Subcutaneous abdominal adipose tissue (tissue), 5 donors: ENCODE measurements at regions not wholly inside any gene's neighbourhood (a gene's known extent, or its start where the extent isn't known, plus 50 kb on each side); places are given as distances from the start of the nearest gene placed in this dataset.
"Not testable (repeated sequence)": the region's sequence is repeated elsewhere in the genome, so short reads cannot be mapped to it uniquely, and the experiment has no call there.

Source experiments
- H3K27ac ChIP-seq: one replicate; pipeline ENCODE4 v1.7.0; 2013; ENCODE audit warnings: low read depth, mild to moderate bottlenecking, inconsistent platforms, low read length, moderate library complexity
- H3K27me3 ChIP-seq, 5 donors: one replicate each; pipeline ENCODE4 v1.7.0; 2013; ENCODE audit warnings: low read length in 5 of 5, inconsistent platforms in 1 of 5; ENCODE audit not compliant: control insufficient read depth in 5 of 5, insufficient read depth in 4 of 5
- H3K36me3 ChIP-seq, 5 donors: one replicate each; pipeline ENCODE4 v1.7.0; 2013; ENCODE audit warnings: low read length in 5 of 5; ENCODE audit not compliant: control insufficient read depth in 5 of 5, insufficient read depth in 5 of 5
- H3K4me1 ChIP-seq, 5 donors: one replicate each; pipeline ENCODE4 v1.7.0; 2013; ENCODE audit warnings: low read length in 5 of 5, mild to moderate bottlenecking in 3 of 5, moderate library complexity in 1 of 5; ENCODE audit not compliant: control insufficient read depth in 5 of 5, insufficient read depth in 5 of 5
- H3K4me3 ChIP-seq, 5 donors: one replicate each; pipeline ENCODE4 v1.7.0; 2013; ENCODE audit warnings: low read length in 5 of 5, low read depth in 1 of 5
- H3K9ac ChIP-seq, 5 donors: one replicate each; pipeline ENCODE4 v1.7.0; 2013; ENCODE audit warnings: low read length in 5 of 5, mild to moderate bottlenecking in 4 of 5, moderate library complexity in 3 of 5
- H3K9me3 ChIP-seq, 5 donors: one replicate each; pipeline ENCODE4 v1.7.0; 2013; ENCODE audit warnings: low read length in 5 of 5; ENCODE audit not compliant: control insufficient read depth in 5 of 5
- donor health status: healthy.
- donor health status: healthy.
- donor health status: healthy.
- donor health status: healthy.
- donor health status: healthy.

DNA sequence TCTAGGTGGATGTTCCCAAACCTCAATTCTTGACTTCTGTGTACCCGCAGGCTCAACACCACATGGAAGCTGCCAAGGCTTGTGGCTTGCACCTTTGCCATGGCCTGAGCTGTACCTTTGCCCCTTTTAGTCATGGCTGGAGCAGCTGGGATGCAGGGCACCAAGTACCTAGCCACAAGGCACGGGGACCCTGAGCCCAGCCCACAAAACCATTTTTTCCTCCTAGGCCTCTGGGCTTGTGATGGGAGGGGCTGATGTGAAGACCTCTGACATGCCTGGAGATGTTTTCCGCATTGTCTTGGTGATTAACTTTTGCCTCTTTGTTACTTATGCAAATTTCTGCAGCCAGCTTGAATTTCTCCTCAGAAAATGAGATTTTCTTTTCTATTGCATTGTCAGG is 156.7 kb downstream of the UTRN start:
- not testable (repeated sequence) for H3K9me3 ChIP-seq, H3K9ac ChIP-seq, H3K27me3 ChIP-seq, H3K27ac ChIP-seq, H3K4me3 ChIP-seq
- Histone ChIP-seq H3K36me3 (peaks cover 51 to 74% (median 63%) of the 10 kb centered on the region in 5 donors), H3K4me1 (peaks cover 0 to 13% (median 0%) of the 10 kb centered on the region in 5 donors)

DNA sequence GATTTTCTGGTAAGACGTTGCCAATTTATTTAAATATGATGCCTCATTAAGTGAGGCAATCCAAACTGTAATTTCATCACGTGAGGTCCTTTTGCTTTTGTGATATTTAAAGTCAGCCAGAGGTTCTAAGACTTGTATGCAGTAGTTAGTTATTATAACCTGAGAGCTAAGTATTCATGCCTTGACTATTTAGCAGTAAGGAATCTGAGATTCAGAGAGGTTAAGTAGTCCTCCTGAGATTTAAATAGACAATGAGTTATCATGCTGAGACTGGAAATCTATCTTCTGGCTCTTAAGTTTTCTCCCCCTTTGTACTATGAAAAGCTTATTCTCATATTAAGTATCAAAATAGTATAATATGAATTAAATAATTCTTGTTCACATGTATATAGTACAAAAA is 158.0 kb downstream of the UTRN start:
- H3K9me3 ChIP-seq: no peaks in the 10 kb centered on the region
- H3K4me1 ChIP-seq: peaks cover 0 to 6% (median 0%) of the 10 kb centered on the region in 5 donors
- no peak overlapping the region for H3K27ac ChIP-seq
- H3K9ac ChIP-seq: no peak overlapping the region
- no peak overlapping the region for H3K4me3 ChIP-seq
- peaks cover 53 to 69% (median 55%) of the 10 kb centered on the region in 5 donors for H3K36me3 ChIP-seq
- H3K27me3 ChIP-seq: no peaks in the 10 kb centered on the region

DNA sequence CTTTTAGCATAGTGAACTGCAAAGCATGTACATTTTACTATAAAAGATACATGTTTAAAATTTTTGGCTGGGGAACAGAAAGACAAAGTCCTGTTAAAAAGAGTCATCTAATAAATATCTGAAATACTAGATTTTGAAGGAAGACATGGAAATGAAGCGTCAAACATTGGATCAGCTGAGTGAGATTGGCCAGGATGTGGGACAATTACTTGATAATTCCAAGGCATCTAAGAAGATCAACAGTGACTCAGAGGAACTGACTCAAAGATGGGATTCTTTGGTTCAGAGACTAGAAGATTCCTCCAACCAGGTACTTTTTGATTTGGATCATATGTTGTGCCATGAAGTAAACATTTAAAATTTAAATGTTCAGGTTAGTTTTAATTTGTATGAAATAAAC is 162.3 kb downstream of the UTRN start:
- peaks cover 35 to 54% (median 52%) of the 10 kb centered on the region in 5 donors for H3K36me3 ChIP-seq
- H3K9ac ChIP-seq: no peak overlapping the region
- no peak overlapping the region for H3K4me3 ChIP-seq
- H3K4me1 ChIP-seq: peaks cover 0 to 10% (median 9%) of the 10 kb centered on the region in 5 donors
- H3K27me3 ChIP-seq: no peaks in the 10 kb centered on the region
- no peaks in the 10 kb centered on the region for H3K9me3 ChIP-seq
- H3K27ac ChIP-seq: no peak overlapping the region

DNA sequence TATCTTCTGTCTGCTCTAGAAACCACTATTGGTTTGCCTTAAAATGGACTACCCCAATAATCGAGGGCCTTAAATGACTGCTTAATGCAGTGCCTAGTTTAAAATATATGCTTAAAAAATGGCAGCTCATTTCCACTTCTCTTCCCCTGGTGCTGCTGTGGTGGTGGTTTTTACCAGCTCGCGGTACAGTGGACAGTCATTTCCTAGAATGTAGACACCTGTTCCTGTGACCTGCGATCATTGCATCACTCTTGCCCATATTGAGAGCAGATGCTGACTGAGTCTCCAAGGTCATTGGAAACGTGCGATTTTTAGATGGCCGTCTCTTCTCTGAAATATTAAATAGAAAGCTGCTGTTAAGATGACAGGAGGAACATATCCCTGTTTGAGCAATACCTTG is 164.1 kb downstream of the UTRN start:
- Histone ChIP-seq H3K27ac (no peak overlapping the region), H3K27me3 (no peaks in the 10 kb centered on the region), H3K4me3 (no peak overlapping the region), H3K9ac (no peak overlapping the region), H3K4me1 (peaks cover 0 to 10% (median 9%) of the 10 kb centered on the region in 5 donors), H3K36me3 (peaks cover 28 to 60% (median 48%) of the 10 kb centered on the region in 5 donors), H3K9me3 (no peaks in the 10 kb centered on the region)

GRCh38 chr6:144449911-144450597 is 164.9 kb downstream of the UTRN start:
- H3K4me1 ChIP-seq: peaks cover 0 to 10% (median 9%) of the 10 kb centered on the region in 5 donors
- no peak overlapping the region for H3K27ac ChIP-seq
- H3K9ac ChIP-seq: peak overlapping the region in 1 of 5 donors; percentile 6
- H3K9me3 ChIP-seq: no peaks in the 10 kb centered on the region
- peaks cover 28 to 60% (median 53%) of the 10 kb centered on the region in 5 donors for H3K36me3 ChIP-seq
- no peaks in the 10 kb centered on the region for H3K27me3 ChIP-seq
- H3K4me3 ChIP-seq: no peak overlapping the region

GRCh38 chr6:144460327-144461095 is 175.4 kb downstream of the UTRN start:
- H3K9me3 ChIP-seq: no peaks in the 10 kb centered on the region
- H3K4me1 ChIP-seq: peaks cover 0 to 3% (median 0%) of the 10 kb centered on the region in 5 donors
- H3K36me3 ChIP-seq: peaks cover 50 to 75% (median 56%) of the 10 kb centered on the region in 5 donors
- H3K27me3 ChIP-seq: no peaks in the 10 kb centered on the region
- H3K27ac ChIP-seq: no peak overlapping the region
- H3K4me3 ChIP-seq: no peak overlapping the region
- no peak overlapping the region for H3K9ac ChIP-seq

DNA sequence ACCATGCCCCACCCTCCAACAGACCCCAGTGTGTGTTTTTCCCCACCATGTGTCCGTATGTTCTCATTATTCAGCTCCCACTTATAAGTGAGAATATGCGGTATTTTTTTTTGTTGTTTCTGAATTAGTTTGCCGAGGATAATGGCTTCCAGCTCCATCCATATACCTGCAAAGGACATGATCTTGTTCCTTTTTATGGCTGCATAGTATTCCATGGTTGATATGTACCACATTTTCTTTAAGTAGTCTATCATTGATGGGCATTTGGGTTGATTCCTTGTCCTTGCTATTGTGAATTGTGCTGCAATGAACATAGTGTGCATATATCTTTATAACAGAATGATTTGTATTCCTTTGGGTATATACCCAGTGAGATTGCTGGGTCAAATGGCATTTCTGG is 176.9 kb downstream of the UTRN start:
- peaks cover 0 to 3% (median 0%) of the 10 kb centered on the region in 5 donors for H3K4me1 ChIP-seq
- peaks cover 55 to 77% (median 63%) of the 10 kb centered on the region in 5 donors for H3K36me3 ChIP-seq
- no peak overlapping the region for H3K4me3 ChIP-seq
- no peaks in the 10 kb centered on the region for H3K9me3 ChIP-seq
- H3K27ac ChIP-seq: no peak overlapping the region
- no peaks in the 10 kb centered on the region for H3K27me3 ChIP-seq
- no peak overlapping the region for H3K9ac ChIP-seq

- Histone ChIP-seq H3K9ac (no peak overlapping the region), H3K27ac (no peak overlapping the region), H3K36me3 (peaks cover 32 to 65% (median 50%) of the 10 kb centered on the region in 5 donors), H3K4me3 (no peak overlapping the region), H3K9me3 (no peaks in the 10 kb centered on the region), H3K4me1 (peaks cover 0 to 11% (median 7%) of the 10 kb centered on the region in 5 donors), H3K27me3 (no peaks in the 10 kb centered on the region)
Observed at GRCh38 chr6:144466716-144467115, 181.6 kb downstream of the UTRN start.

- no peak overlapping the region for H3K9ac ChIP-seq
- H3K36me3 ChIP-seq: peaks cover 28 to 61% (median 45%) of the 10 kb centered on the region in 5 donors
- H3K9me3 ChIP-seq: no peaks in the 10 kb centered on the region
- peaks cover 0 to 11% (median 7%) of the 10 kb centered on the region in 5 donors for H3K4me1 ChIP-seq
- H3K4me3 ChIP-seq: no peak overlapping the region
- H3K27me3 ChIP-seq: no peaks in the 10 kb centered on the region
- no peak overlapping the region for H3K27ac ChIP-seq
Observed at GRCh38 chr6:144467172-144467762, 182.1 kb downstream of the UTRN start.

GRCh38 chr6:144467921-144468320 is 182.8 kb downstream of the UTRN start:
- Histone ChIP-seq H3K4me1 (peaks cover 0 to 11% (median 7%) of the 10 kb centered on the region in 5 donors), H3K27me3 (no peaks in the 10 kb centered on the region), H3K36me3 (peaks cover 21 to 57% (median 42%) of the 10 kb centered on the region in 5 donors), H3K9me3 (no peaks in the 10 kb centered on the region), H3K4me3 (no peak overlapping the region), H3K27ac (no peak overlapping the region), H3K9ac (no peak overlapping the region)
